HepG2 (cell line): ENCODE measurements at regions not wholly inside any gene's neighbourhood (a gene's known extent, or its start where the extent isn't known, plus 50 kb on each side); places are given as distances from the start of the nearest gene placed in this dataset.

Source experiments
- ATAC-seq: fragments of 200-7000 bp; cut with Tn5 transposase; 3 replicates; pipeline ENCODE4 v1.9.1; 2020; ENCODE audit warnings: mild to moderate bottlenecking, moderate library complexity
- BruUV-seq: library from RNA; stranded (reverse); fragments of 400-500 nt; replicated peaks from 2 replicates; lab custom pipeline; 2021; lab: Mats Ljungman, UMichigan
- CTCF ChIA-PET: fragments of 300-600 bp; formaldehyde crosslinking; extraction: SDS; loops from one replicate; lab custom pipeline; 2021; ENCODE audit warnings: low total read pairs, inconsistent platforms, low intra/inter-chr PET ratio; lab: Yijun Ruan, JAX
- POLR2A ChIA-PET: fragments of 350-600 bp; sonication (Branson Sonifier 250); formaldehyde crosslinking; loops from one replicate; lab custom pipeline; 2020; ENCODE audit warnings: antibody characterized with exemption, inconsistent platforms; lab: Yijun Ruan, JAX
- DNase-seq: peaks from one replicate; pipeline ENCODE4 v3.0.0-alpha.2; 2015; ENCODE audit warnings: low spot score
- FAIRE-seq: peaks from 3 replicates; lab custom pipeline; 2011; peaks lifted over from hg19 to GRCh38; lab: Jason Lieb, UNC
- H2AFZ ChIP-seq: one replicate; pipeline ENCODE4 v1.6.1; 2011; ENCODE audit warnings: low read length, inconsistent platforms
- H3K27ac ChIP-seq: fragments of 300-600 bp; 3 replicates; pipeline ENCODE4 v1.8.0; 2011; ENCODE audit warnings: mixed run types, mild to moderate bottlenecking, mixed read lengths, low read length, inconsistent platforms; ENCODE audit not compliant: insufficient read depth; ENCODE audit errors: extremely low read length
- H3K27me3 ChIP-seq, 2 experiments: fragments of 200-600 bp in 1 of 2; 2 replicates in 1 of 2; 3 replicates in 1 of 2; pipeline versions ENCODE4 v1.6.0 to v1.8.0; 2011; ENCODE audit warnings: low read length in 2 of 2, mild to moderate bottlenecking in 2 of 2, moderate library complexity in 2 of 2, inconsistent platforms in 1 of 2; ENCODE audit not compliant: insufficient read depth in 2 of 2, control insufficient read depth in 1 of 2
- H3K36me3 ChIP-seq, 2 experiments: fragments of 200-600 bp in 1 of 2; replicated peaks in 1 of 2; 2 replicates in 1 of 2; 3 replicates in 1 of 2; pipeline versions ENCODE4 v1.5.1 to v1.8.0; 2011; ENCODE audit warnings: low read length in 2 of 2, inconsistent platforms in 1 of 2; ENCODE audit not compliant: insufficient read depth in 2 of 2, control insufficient read depth in 1 of 2
- H3K4me1 ChIP-seq: 2 replicates; pipeline ENCODE4 v1.5.1; 2012; ENCODE audit warnings: low read length, inconsistent platforms; ENCODE audit not compliant: insufficient read depth
- H3K4me2 ChIP-seq: 2 replicates; pipeline ENCODE4 v1.6.0; 2011; ENCODE audit warnings: low read depth, low read length, inconsistent platforms
- H3K4me3 ChIP-seq, 3 experiments: fragments of 200-600 bp in 1 of 3; sonication (generic), shearing (Covaris generic) in 1 of 3; replicated peaks in 1 of 3; 2 replicates each; pipeline ENCODE4 v1.5.1; 2011 to 2016; ENCODE audit warnings: low read length in 3 of 3, inconsistent platforms in 2 of 3, low read depth in 2 of 3, mild to moderate bottlenecking in 2 of 3, control low read depth in 1 of 3, mixed read lengths in 1 of 3; ENCODE audit not compliant: insufficient read depth in 1 of 3
- H3K79me2 ChIP-seq: one replicate; pipeline ENCODE4 v1.6.1; 2011; ENCODE audit warnings: low read length, inconsistent platforms; ENCODE audit not compliant: insufficient read depth
- H3K9ac ChIP-seq: 2 replicates; pipeline ENCODE4 v1.6.0; 2011; ENCODE audit warnings: mild to moderate bottlenecking, low read depth, low read length, inconsistent platforms; ENCODE audit not compliant: insufficient read depth
- H3K9me3 ChIP-seq: 2 replicates; pipeline ENCODE4 v1.5.1; 2012; ENCODE audit warnings: mild to moderate bottlenecking, low read length
- H4K20me1 ChIP-seq: 2 replicates; pipeline ENCODE4 v1.6.0; 2011; ENCODE audit warnings: inconsistent platforms, mild to moderate bottlenecking, low read length, moderate library complexity; ENCODE audit not compliant: insufficient read depth
- FOXC1 ChIP-seq: sonication (generic); formaldehyde crosslinking; IDR thresholded peaks from 2 replicates; pipeline ENCODE4 v1.8.0; 2022; ENCODE audit warnings: mild to moderate bottlenecking, missing genetic modification reagents, borderline replicate concordance
- KDM4B ChIP-seq: sonication (generic); formaldehyde crosslinking; IDR thresholded peaks from 2 replicates; pipeline ENCODE4 v1.4.0; 2020; ENCODE audit warnings: missing genetic modification reagents
- NKX3-1 ChIP-seq: sonication (generic); formaldehyde crosslinking; IDR thresholded peaks from 2 replicates; pipeline ENCODE4 v1.5.0; 2020; ENCODE audit warnings: missing genetic modification reagents
- PRDM4 ChIP-seq: sonication (generic); formaldehyde crosslinking; IDR thresholded peaks from 2 replicates; pipeline ENCODE4 v1.9.0; 2021; ENCODE audit warnings: missing genetic modification reagents, borderline replicate concordance
- SRSF4 ChIP-seq: fragments of 200-400 bp; formaldehyde crosslinking; IDR thresholded peaks from one replicate; pipeline ENCODE4 v1.6.1; 2018; ENCODE audit warnings: mild to moderate bottlenecking, low read depth, low read length, moderate library complexity; ENCODE audit not compliant: poor library complexity, severe bottlenecking
- ZFP62 ChIP-seq: sonication (generic); formaldehyde crosslinking; IDR thresholded peaks from 2 replicates; pipeline ENCODE4 v1.4.0; 2020; ENCODE audit warnings: missing genetic modification reagents
- ZNF253 ChIP-seq: sonication (generic); formaldehyde crosslinking; IDR thresholded peaks from 2 replicates; pipeline ENCODE4 v1.8.0; 2022; ENCODE audit warnings: mild to moderate bottlenecking, missing genetic modification reagents, borderline replicate concordance
- ZNF326 ChIP-seq: sonication (generic); formaldehyde crosslinking; IDR thresholded peaks from 2 replicates; pipeline ENCODE4 v1.4.0; 2020; ENCODE audit warnings: missing genetic modification reagents, borderline replicate concordance
- ZSCAN25 ChIP-seq: sonication (generic); formaldehyde crosslinking; IDR thresholded peaks from 2 replicates; pipeline ENCODE4 v1.8.0; 2022; ENCODE audit warnings: mild to moderate bottlenecking, missing genetic modification reagents
- WGBS: methylation state at CpG from one replicate; pipeline ENCODE4 v1.1.6; 2017; ENCODE audit warnings: low lambda C conversion rate; 5-methylcytosine and 5-hydroxymethylcytosine counted together
- in situ Hi-C: cut with HindIII; loops from 2 replicates; pipeline ENCODE4 v1.10.0; 2017; ENCODE audit warnings: low pct_unique_long_range_greater_than_20kb; ENCODE audit not compliant: extremely low pct_ligation_motif_present
- intact Hi-C: fragments of 100-400 bp; cut with micrococcal nuclease; formaldehyde crosslinking; loops from one replicate; pipeline ENCODE4 v1.10.0; 2022; ENCODE audit not compliant: unreplicated experiment

- no peak overlapping the region for H3K9ac ChIP-seq
- TF ChIP-seq SRSF4 (no peak), FOXC1 (no peak), NKX3-1 (CRISPR knock-in tag) (no peak), ZFP62 (CRISPR knock-in tag) (no peak), ZSCAN25 (CRISPR knock-in tag) (no peak), ZNF326 (CRISPR knock-in tag) (no peak), ZNF253 (CRISPR knock-in tag) (no peak), KDM4B (no peak), PRDM4 (CRISPR knock-in tag) (no peak)
- TF ChIP-seq, all 625 proteins: peak for 0
- H2AFZ ChIP-seq, result no peak overlapping the region
- CTCF ChIA-PET, result no interaction called here
- FAIRE-seq (no peak), DNase-seq (no peak), ATAC-seq (no peak)
- no peaks in the 10 kb centered on the region for H3K9me3 ChIP-seq
- POLR2A ChIA-PET, result no interaction called here
- H3K27ac ChIP-seq, result no peak overlapping the region
- intact Hi-C loops (no loop called here), in situ Hi-C loops (no loop called here)
- no peaks in the 10 kb centered on the region for H3K36me3 ChIP-seq
- no peaks in the 10 kb centered on the region for H3K79me2 ChIP-seq
- H3K4me1 ChIP-seq, result no peaks in the 10 kb centered on the region
- no peak overlapping the region for H3K4me2 ChIP-seq
- H3K27me3 ChIP-seq, result peaks cover 0 to 37% of the 10 kb centered on the region in 2 experiments; a peak in 3 of 5 replicates
- H3K4me3 ChIP-seq, result no peak overlapping the region
- no peaks in the 10 kb centered on the region for H4K20me1 ChIP-seq
- BruUV-seq, result no TSS peak
- 46% methylated on average over 2 of the region's 2 CpGs for WGBS
These were observed 63.6 kb downstream of the TMEM30B start for GRCh38 chr14:61217516-61217915.
